B cell (primary cell): ENCODE measurements at regions not wholly inside any gene's neighbourhood (a gene's known extent, or its start where the extent isn't known, plus 50 kb on each side); places are given as distances from the start of the nearest gene placed in this dataset.

Source experiments
- CTCF ChIP-seq: fragments of 200-600 bp; IDR thresholded peaks from one replicate; pipeline ENCODE4 v1.8.0; 2022; ENCODE audit warnings: antibody characterized with exemption, mild to moderate bottlenecking
- EZH2 ChIP-seq: IDR thresholded peaks from 2 replicates; pipeline ENCODE4 v1.6.1; 2012; ENCODE audit warnings: borderline replicate concordance, low read depth, mild to moderate bottlenecking, moderate library complexity, low read length; ENCODE audit not compliant: insufficient read depth, poor library complexity, severe bottlenecking

- TF ChIP-seq CTCF (no peak), EZH2 (no peak)
Measured at GRCh38 chr3:162597226-162597625, 1100.6 kb downstream of the OTOL1 start.
